OCI-LY1 (cell line): ENCODE measurements at regions not wholly inside any gene's neighbourhood (a gene's known extent, or its start where the extent isn't known, plus 50 kb on each side); places are given as distances from the start of the nearest gene placed in this dataset.

Source experiments
- EZH2 ChIP-seq: fragments of 200-600 bp; sonication (generic), shearing (Covaris generic); IDR thresholded peaks from 2 replicates; pipeline ENCODE4 v1.8.0; 2017; ENCODE audit warnings: borderline replicate concordance, mixed run types, mild to moderate bottlenecking, antibody characterized with exemption, low read length, moderate library complexity, mixed read lengths
- TF ChIP-seq, protein P1 (sequence below): fragments of 200-600 bp; sonication (generic), shearing (Covaris generic); IDR thresholded peaks from 2 replicates; pipeline ENCODE4 v1.5.1; 2017; ENCODE audit warnings: mild to moderate bottlenecking, antibody characterized with exemption, low read length, moderate library complexity, mixed read lengths

DNA sequence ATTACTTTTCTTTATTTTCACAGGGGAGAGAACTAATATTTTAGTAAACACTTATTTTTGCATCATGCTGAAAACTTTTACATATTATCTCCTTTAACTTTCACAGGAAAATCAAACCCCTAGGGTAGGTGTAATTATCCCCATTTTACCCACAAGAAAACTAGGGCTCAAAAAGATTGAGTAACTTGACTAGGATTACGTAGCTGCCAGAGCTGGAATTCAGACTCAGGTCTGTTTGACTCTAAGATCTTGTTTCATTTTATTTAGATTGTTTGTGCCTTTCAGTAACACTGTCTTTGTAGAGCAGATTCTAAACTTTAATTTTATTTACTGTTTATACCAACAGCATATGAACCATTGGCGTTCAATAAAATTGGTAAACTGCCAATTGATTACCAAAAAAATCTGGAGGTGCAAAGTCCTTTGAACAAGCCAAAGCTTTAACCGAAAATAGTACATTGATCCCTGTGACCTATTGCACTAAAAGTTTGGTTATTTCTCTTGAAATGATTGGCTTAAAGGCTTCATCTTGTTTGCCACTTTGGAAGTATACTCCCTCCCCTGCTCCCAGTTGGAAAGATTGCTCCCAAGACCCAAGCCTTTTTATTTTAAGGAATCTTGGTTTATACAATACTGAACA, 71.0 kb upstream of the WDR26 start:
- TF ChIP-seq, protein P1, sequence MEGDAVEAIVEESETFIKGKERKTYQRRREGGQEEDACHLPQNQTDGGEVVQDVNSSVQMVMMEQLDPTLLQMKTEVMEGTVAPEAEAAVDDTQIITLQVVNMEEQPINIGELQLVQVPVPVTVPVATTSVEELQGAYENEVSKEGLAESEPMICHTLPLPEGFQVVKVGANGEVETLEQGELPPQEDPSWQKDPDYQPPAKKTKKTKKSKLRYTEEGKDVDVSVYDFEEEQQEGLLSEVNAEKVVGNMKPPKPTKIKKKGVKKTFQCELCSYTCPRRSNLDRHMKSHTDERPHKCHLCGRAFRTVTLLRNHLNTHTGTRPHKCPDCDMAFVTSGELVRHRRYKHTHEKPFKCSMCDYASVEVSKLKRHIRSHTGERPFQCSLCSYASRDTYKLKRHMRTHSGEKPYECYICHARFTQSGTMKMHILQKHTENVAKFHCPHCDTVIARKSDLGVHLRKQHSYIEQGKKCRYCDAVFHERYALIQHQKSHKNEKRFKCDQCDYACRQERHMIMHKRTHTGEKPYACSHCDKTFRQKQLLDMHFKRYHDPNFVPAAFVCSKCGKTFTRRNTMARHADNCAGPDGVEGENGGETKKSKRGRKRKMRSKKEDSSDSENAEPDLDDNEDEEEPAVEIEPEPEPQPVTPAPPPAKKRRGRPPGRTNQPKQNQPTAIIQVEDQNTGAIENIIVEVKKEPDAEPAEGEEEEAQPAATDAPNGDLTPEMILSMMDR, result no peak
- no peak for TF ChIP-seq EZH2
